ENCODE measurements at regions not wholly inside any gene's neighbourhood (a gene's known extent, or its start where the extent isn't known, plus 50 kb on each side); places are given as distances from the start of the nearest gene placed in this dataset.

DNA sequence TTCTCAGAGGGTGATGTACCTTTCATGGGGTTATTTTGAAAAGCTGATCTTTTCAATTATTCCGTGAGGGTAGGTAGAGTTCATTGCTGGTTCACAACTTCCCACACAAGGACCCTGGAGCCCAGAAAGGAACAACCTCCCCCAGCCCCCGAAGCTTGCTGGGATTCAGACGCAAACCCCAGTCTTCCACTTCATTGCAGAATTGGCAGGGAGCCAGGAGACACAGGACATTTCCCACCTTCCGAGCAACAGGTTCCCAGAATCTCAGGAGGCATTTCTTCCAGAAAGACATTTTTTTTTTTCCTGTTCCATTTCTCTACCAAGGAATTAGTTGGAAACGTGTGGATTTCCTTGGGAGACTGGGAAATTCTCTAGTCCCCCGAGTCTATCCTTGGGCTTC, 106.1 kb downstream of the GP2 start:
- no peaks in the 10 kb centered on the region for H3K36me3 ChIP-seq
- peaks cover 28% of the 10 kb centered on the region for H3K27me3 ChIP-seq (ENCODE audit: low read depth)
- H3K27ac ChIP-seq (replicated peaks): no peak overlapping the region
- no peak overlapping the region for H3K4me3 ChIP-seq
- no peaks in the 10 kb centered on the region for H3K4me1 ChIP-seq
- peaks cover 6% of the 10 kb centered on the region for H3K9me3 ChIP-seq (replicated peaks)
- intact Hi-C loops (cut with micrococcal nuclease): no loop called here
- DNase-seq: no peak
- TF ChIP-seq CTCF (IDR thresholded peaks at IDR 0.05; ENCODE audit: borderline replicate concordance): no peak

GRCh38 chr16:20218093-20218492, 109.2 kb downstream of the GP2 start:
- no peak overlapping the region for H3K4me3 ChIP-seq
- H3K27ac ChIP-seq (replicated peaks): no peak overlapping the region
- no peaks in the 10 kb centered on the region for H3K36me3 ChIP-seq
- no peaks in the 10 kb centered on the region for H3K4me1 ChIP-seq
- no peak for TF ChIP-seq CTCF (IDR thresholded peaks at IDR 0.05; ENCODE audit: borderline replicate concordance)
- DNase-seq: no peak
- peaks cover 31% of the 10 kb centered on the region for H3K27me3 ChIP-seq (ENCODE audit: low read depth)
- intact Hi-C loops (cut with micrococcal nuclease): no loop called here
- peaks cover 5% of the 10 kb centered on the region for H3K9me3 ChIP-seq (replicated peaks)

DNA sequence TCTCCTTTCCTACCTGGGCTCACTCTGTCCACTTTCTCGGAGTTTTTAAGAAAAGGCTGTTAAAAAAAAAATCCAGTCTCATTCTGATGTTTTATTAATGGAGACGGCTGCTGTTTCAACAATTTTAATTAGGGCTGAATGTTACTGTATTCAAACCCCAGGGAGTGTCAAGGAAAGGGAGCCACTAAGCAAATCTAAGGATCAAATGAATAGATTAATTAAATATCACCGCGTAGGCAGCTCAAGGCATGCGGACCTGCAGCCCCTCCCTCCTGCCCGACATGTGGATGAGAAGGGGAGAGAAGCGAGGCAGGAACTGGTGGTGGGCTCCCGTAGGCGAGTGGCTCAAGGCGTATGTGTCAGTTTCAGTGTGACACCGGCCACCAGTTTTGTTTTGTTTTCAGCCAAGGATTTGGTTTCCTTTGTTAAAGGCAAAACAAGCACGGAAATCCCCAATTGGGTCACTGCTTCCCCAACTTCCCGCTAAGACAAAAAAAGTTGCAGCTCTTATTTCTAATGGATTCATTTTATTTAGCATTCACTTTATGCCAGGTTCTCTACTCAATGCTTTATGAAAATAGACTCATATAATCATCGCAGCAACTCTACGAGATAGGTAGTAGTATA, 110.6 kb downstream of the GP2 start:
- no peak for DNase-seq
- H3K36me3 ChIP-seq: no peaks in the 10 kb centered on the region
- peaks cover 19% of the 10 kb centered on the region for H3K27me3 ChIP-seq (ENCODE audit: low read depth)
- no peak overlapping the region for H3K27ac ChIP-seq (replicated peaks)
- H3K4me1 ChIP-seq: no peaks in the 10 kb centered on the region
- H3K4me3 ChIP-seq: no peak overlapping the region
- H3K9me3 ChIP-seq (replicated peaks): peaks cover 5% of the 10 kb centered on the region
- no peak for TF ChIP-seq CTCF (IDR thresholded peaks at IDR 0.05; ENCODE audit: borderline replicate concordance)
- intact Hi-C loops (cut with micrococcal nuclease): no loop called here

DNA sequence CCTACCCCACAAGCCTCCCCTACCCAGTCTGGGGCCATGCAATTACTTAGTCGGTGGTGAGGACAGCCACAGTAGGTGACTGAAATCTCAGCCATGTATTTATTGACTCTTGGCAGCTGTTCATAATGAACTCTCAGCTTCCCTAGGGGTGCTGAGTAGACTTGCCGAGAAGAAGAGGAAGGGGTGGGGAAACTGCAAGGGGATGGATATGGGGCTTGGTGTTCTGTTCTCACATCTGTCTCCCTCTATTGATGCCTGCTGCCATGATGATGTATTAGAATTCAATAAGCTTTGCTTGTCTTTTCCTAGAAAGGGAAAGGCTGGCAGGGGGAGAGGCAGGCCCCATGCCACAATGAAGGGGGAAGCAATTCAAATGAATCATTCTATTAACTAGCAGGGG, 112.9 kb downstream of the GP2 start:
- Histone ChIP-seq H3K27ac (replicated peaks) (no peak overlapping the region), H3K4me3 (no peak overlapping the region), H3K9me3 (replicated peaks) (peaks cover 5% of the 10 kb centered on the region), H3K4me1 (no peaks in the 10 kb centered on the region), H3K27me3 (ENCODE audit: low read depth) (peaks cover 6% of the 10 kb centered on the region), H3K36me3 (no peaks in the 10 kb centered on the region)
- TF ChIP-seq CTCF (IDR thresholded peaks at IDR 0.05; ENCODE audit: borderline replicate concordance): no peak
- intact Hi-C loops (cut with micrococcal nuclease): no loop called here
- no peak for DNase-seq

- Histone ChIP-seq H3K4me3 (no peak overlapping the region), H3K36me3 (no peaks in the 10 kb centered on the region), H3K27me3 (ENCODE audit: low read depth) (peaks cover 49% of the 10 kb centered on the region), H3K9me3 (replicated peaks) (peaks cover 3% of the 10 kb centered on the region), H3K27ac (replicated peaks) (no peak overlapping the region), H3K4me1 (no peaks in the 10 kb centered on the region)
- intact Hi-C loops (cut with micrococcal nuclease): no loop called here
- TF ChIP-seq CTCF (IDR thresholded peaks at IDR 0.05; ENCODE audit: borderline replicate concordance): no peak
- no peak for DNase-seq
Measured at GRCh38 chr16:20203272-20203671, 124.0 kb downstream of the GP2 start.
